ENCODE measurements at regions not wholly inside any gene's neighbourhood (a gene's known extent, or its start where the extent isn't known, plus 50 kb on each side); places are given as distances from the start of the nearest gene placed in this dataset.

DNA sequence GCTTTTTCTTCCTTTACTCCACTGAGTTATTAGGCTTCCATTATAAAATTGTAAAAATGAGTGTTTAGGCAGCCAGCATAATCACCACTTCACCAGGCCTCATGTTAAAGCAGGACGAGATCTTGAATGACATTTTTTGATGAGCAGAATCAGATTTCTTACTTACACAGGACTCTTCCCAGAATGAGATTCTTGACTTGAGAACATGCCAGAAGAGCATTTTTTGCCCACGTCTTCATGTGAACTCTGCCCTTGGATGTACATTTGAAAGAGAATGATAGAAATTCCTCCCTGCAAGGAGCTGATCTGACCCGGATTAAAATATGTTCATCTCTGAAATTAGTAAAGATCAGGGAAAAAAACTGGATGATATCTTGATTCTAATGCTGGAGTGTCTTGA is 212.1 kb upstream of the ADRA1B start:
- DNase-seq (ENCODE audit: low spot score) = no peak
- intact Hi-C loops (cut with DNase I) = no loop called here

- no peak for DNase-seq (ENCODE audit: low spot score)
- intact Hi-C loops (cut with DNase I) = no loop called here
Measured at GRCh38 chr5:159705948-159706347, 210.3 kb upstream of the ADRA1B start.

DNA sequence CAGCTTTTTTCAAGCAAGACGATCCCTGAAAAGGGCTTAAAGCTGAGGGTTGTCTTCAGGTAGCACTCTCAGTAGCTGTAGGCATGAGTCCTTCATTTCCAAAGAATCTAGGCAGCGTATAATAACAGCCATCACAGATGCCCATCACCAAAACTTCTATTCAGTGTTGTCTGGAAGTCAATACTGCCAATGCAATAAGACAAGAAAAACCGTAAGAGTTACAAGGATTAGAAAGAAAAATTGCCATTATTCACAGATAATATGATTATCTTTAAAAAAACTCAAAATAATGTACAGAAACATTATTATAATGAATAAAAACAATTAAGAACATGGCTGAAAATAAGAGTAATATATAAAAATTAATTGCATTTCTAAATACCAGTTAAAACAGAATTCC is 208.2 kb upstream of the ADRA1B start:
- intact Hi-C loops (cut with DNase I) = no loop called here
- no peak for DNase-seq (ENCODE audit: low spot score)

- intact Hi-C loops (cut with DNase I) = no loop called here
- no peak for DNase-seq (ENCODE audit: low spot score)
Measured at GRCh38 chr5:159712672-159713071, 203.6 kb upstream of the ADRA1B start.

DNA sequence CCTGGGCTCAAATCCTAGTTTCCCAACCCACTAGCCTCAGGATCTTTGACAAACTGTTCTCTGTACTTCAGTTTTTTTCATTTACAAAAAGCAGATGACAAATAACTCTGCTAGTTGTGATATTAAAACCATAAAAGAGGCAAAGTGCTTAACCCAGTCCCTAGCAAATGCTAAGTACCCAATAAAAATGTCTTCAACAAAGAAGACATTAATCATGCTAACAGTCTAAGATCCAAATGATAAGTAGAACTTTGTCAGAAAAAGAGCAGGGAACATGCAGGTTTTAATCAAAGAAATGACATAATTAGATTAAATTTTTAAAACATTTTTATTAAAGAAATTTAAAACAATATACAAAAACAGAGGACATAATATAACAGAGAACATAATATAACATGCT is 203.0 kb upstream of the ADRA1B start:
- no peak for DNase-seq (ENCODE audit: low spot score)
- intact Hi-C loops (cut with DNase I) = no loop called here

DNA sequence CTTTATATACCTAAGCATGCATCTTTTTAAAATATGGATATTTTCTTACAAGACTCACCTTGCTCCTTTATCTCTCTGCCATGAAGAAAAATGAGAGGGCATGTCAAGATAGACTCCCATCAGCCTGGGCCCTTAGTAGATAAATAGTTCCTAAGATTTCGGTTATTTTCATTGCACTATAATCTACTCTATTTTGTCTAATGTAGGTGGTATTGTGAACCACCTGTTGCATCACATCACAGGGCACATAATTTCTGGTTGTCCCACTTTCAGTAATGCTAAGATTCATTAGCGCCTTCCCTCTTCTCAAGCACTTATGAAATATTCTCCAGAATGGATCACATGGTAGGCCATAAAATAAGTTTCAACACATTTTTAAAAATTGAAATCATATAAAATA is 202.5 kb upstream of the ADRA1B start:
- intact Hi-C loops (cut with DNase I) = no loop called here
- no peak for DNase-seq (ENCODE audit: low spot score)

- intact Hi-C loops (cut with DNase I) = no loop called here
- DNase-seq (ENCODE audit: low spot score) = no peak
Measured at GRCh38 chr5:159725475-159725874, 190.8 kb upstream of the ADRA1B start.

DNA sequence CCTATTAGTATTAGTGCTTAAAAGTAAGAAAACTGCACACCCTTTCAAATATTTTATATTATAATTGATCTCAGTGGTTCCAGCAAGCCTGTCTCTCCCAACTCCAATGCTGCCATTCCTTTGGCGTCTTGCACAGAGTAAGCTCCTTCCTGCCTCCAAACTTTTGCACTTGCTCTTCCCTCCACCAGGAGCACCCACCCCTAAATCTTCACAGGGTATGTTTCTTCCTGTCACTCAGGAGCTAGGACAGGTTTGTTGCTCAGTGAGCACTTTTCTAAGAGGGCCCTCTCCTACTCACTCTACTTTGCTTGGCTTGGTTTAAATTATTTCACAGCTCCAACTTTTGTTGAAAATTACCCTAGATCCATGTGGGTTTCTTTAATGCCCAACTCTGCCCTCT is 189.1 kb upstream of the ADRA1B start:
- intact Hi-C loops (cut with DNase I) = no loop called here
- no peak for DNase-seq (ENCODE audit: low spot score)

DNA sequence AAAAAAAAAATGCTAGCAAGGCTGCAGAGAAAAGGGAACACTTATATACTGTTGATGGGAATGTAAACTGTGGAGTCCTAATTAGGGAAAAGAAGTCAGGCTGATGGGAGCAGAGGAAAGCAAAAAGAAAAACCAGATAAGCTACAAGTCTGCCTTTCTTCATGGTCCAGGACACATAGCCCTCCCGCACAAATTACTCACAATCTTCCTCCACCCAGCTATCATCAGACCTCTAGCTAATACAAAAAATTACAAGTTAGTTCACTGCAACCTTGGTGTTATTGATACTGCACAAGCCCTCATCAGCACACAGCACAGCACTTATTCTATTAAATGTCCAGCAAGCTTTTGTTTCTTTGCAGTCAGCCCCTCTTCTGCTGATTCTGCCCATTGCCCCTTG is 186.0 kb upstream of the ADRA1B start:
- DNase-seq (ENCODE audit: low spot score) = no peak
- intact Hi-C loops (cut with DNase I) = no loop called here

- intact Hi-C loops (cut with DNase I) = no loop called here
- no peak for DNase-seq (ENCODE audit: low spot score)
Measured at GRCh38 chr5:159732220-159732619, 184.1 kb upstream of the ADRA1B start.

GRCh38 chr5:159734366-159734765 is 181.9 kb upstream of the ADRA1B start:
- intact Hi-C loops (cut with DNase I) = no loop called here
- no peak for DNase-seq (ENCODE audit: low spot score)

- intact Hi-C loops (cut with DNase I) = no loop called here
- DNase-seq (ENCODE audit: low spot score) = no peak
Measured at GRCh38 chr5:159735036-159735435, 181.2 kb upstream of the ADRA1B start.

DNA sequence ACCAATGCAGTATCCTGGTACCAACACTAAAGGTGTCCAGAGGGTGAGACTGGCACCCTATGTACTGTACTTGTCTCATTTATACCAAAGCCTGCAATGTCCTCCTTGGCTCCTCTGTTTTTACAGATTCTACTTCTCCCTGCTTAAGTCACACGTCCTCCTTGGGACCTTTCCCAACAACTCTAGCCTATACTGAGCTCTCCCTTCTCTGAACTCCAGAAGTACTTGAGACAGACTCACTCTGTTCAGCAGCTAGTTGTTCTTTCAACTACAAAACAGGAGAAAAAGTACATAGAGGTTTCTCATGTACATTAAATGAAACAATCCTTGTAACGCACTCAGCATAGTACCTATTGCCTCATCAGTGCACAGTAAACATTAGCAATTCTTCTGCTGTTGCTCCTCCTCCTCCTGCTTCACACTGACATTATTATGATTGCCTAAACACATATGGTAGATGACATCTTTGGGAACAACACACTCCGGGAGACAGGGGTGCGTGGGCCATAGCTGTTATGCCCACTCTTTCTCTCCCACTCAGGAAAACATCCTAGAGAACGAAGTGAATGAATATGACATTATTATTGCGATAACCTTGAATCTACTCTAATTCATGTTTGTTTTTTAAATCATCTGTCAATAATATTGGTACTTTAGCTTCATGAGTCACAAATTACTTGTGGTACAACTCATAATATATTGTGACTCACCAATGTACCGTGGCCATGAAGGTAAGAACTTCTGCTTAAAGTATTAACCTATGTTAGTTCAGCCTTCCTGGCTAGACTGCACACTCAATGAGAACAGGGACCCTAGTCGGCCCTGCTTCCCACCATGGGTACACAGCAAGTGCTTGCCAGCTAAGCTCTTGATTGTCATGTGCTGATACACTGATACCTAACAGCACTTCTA is 180.3 kb upstream of the ADRA1B start:
- DNase-seq (ENCODE audit: low spot score) = no peak
- intact Hi-C loops (cut with DNase I) = no loop called here

DNA sequence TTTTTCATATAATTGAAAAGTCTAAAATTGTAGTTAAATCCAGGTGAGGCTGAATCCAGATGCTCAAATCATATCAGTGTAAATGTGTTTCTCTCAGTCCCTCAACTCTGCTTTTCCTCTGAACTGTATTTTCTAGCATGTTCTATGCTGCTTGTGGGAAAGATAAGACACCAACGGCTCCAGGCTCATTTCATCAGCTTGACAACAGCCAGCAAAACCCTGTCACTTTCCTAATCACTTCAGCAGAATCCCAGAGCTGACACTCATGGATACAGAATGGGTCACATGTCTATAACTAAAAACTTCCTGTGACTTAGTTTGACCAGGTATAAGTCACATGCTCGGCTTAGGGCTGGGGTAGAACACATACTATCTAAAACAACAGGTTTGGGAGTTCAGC is 179.4 kb upstream of the ADRA1B start:
- intact Hi-C loops (cut with DNase I) = no loop called here
- DNase-seq (ENCODE audit: low spot score) = no peak

GRCh38 chr5:159737263-159737662 is 179.0 kb upstream of the ADRA1B start:
- no peak for DNase-seq (ENCODE audit: low spot score)
- intact Hi-C loops (cut with DNase I) = no loop called here

- DNase-seq (ENCODE audit: low spot score) = no peak
- intact Hi-C loops (cut with DNase I) = no loop called here
Measured at GRCh38 chr5:159741829-159742322, 174.4 kb upstream of the ADRA1B start.

DNA sequence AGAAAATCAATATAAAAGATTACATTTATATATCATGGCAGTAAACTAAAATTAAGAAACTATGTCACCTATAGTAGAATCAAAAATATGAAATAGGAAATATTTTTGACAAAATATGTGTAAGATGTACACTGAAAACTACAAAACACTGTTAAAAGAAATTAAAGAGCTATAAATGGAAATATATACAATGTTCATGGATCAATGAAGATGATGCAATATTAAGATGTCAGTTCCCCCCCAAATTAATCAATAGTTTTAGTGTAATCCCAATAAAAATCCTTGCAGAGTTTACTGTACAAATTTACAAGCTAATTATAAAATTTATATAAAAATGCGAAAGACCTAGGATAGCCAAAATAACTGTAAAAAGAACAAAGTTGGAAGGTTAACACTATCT is 173.0 kb upstream of the ADRA1B start:
- intact Hi-C loops (cut with DNase I) = no loop called here

GRCh38 chr5:159746707-159747106 is 169.6 kb upstream of the ADRA1B start:
- intact Hi-C loops (cut with DNase I) = no loop called here
- DNase-seq (ENCODE audit: low spot score) = no peak

More for the DNA sequence above, 173.0 kb upstream of the ADRA1B start:
- DNase-seq (ENCODE audit: low spot score) = no peak

DNA sequence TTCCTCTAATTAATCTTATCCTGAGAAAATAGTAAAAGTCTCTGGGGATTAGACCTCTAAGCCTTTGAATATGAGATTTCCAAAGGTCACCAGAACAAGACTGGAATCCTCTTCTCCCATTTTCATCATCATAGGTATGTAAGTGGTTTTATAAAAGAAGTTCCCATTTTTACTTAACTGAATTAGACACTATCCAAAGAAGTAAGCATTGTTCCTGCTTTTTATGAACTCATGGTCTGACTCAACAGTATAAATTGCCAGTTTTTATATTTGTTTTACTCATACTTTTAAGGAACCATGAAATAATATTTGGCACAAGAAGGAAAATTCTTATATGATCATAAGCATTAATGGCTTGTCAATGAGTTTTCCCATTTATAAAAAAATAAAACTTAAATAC is 167.1 kb upstream of the ADRA1B start:
- intact Hi-C loops (cut with DNase I) = no loop called here
- DNase-seq (ENCODE audit: low spot score) = no peak

DNA sequence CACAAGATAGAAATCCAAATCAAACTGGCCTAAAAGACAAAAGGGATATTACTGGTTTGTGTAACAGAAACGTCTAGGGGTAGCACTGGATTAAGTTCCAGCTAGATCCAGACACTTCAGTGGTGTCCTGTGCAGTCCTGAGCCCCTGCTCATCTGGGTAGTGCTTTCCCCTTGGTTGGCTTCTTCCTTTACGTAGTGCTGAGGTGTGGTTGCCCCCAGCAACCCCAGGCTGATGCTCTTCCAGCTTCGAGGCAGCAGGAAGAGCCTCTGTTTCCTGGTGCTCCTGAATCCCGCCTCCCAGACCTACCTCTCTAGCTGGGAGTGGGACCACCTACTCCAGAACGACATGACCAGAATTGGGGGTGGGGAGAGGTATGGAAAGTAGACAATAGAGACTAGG is 166.1 kb upstream of the ADRA1B start:
- DNase-seq (ENCODE audit: low spot score) = no peak
- intact Hi-C loops (cut with DNase I) = no loop called here

DNA sequence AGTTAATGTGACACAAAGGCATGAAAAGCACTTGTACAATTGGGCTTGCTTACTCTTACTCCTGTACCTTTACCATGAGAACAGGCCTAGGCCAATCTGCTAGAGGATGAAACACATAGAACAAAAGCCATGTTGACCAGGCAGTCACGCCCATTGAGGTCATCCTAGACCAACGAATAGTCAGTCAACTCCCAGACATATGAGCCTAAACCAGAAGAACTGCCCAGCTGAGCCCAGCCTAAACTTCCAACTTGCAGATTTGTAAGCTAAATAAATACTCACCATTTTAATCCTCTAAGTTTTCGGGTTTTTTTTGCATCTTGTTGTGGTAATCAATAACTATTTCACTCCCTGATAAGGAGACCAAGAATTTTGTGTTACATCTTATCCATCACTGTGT is 164.8 kb upstream of the ADRA1B start:
- intact Hi-C loops (cut with DNase I) = no loop called here
- DNase-seq (ENCODE audit: low spot score) = no peak
